DND-41 (cell line): ENCODE measurements at regions not wholly inside any gene's neighbourhood (a gene's known extent, or its start where the extent isn't known, plus 50 kb on each side); places are given as distances from the start of the nearest gene placed in this dataset.

Experiments
- EZH2 ChIP-seq: IDR thresholded peaks from 3 replicates; pipeline ENCODE4 v1.6.1; 2012; ENCODE audit warnings: borderline replicate concordance, low read depth, mild to moderate bottlenecking, moderate library complexity, low read length, inconsistent platforms; ENCODE audit not compliant: severe bottlenecking
- TF ChIP-seq, protein P1 (sequence below): IDR thresholded peaks from 2 replicates; pipeline ENCODE4 v1.5.1; 2012; ENCODE audit warnings: borderline replicate concordance, low read length, moderate library complexity, mild to moderate bottlenecking; ENCODE audit not compliant: poor library complexity, severe bottlenecking; ENCODE audit errors: extremely low read depth

DNA sequence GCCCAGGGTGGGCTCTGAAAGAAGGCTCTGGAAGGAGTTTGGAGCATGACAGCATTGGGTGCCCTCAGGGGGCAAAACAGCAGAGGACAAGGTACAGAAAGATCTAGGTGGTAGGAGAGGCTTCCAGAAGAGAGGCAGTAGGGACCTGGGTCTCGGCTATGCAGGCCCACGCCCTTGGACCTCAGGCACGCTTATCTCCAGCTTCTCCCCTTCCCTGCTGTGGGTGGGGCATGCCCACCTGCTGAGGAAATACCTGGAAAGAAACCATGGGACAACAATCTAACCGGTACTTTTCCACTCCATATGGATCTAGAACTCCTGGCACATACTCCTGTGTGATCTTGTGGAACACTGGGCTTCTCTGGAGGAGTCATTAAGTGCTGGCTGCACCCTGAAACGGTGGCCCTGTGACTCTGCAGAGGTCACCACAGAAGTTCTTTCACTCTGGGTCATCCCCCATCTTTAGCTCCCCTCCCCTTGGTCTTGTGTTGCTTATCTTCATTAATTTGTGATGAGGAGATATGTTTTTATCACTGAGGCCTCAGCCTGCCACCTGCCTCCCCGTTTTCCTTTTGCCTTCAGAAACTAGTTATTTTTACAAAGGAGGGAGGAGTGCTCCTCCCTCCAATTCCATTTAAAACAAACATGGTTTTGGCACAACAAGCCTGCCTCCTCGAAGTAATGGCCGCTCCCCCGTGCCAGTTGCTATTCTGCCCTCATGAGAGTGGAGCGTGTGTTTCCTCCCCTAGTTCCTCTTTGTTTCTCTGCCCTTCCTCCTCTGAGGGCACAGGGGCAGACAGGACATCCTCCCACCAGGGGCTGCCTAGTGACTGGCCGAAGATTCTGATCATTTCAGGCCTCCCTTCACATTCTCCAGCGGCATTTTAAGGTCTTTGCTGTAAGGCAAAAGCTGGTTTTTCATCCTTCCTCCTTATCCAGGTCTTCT, 78.0 kb upstream of the ATP5PO start:
- TF ChIP-seq, protein P1, sequence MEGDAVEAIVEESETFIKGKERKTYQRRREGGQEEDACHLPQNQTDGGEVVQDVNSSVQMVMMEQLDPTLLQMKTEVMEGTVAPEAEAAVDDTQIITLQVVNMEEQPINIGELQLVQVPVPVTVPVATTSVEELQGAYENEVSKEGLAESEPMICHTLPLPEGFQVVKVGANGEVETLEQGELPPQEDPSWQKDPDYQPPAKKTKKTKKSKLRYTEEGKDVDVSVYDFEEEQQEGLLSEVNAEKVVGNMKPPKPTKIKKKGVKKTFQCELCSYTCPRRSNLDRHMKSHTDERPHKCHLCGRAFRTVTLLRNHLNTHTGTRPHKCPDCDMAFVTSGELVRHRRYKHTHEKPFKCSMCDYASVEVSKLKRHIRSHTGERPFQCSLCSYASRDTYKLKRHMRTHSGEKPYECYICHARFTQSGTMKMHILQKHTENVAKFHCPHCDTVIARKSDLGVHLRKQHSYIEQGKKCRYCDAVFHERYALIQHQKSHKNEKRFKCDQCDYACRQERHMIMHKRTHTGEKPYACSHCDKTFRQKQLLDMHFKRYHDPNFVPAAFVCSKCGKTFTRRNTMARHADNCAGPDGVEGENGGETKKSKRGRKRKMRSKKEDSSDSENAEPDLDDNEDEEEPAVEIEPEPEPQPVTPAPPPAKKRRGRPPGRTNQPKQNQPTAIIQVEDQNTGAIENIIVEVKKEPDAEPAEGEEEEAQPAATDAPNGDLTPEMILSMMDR: no peak
- no peak for TF ChIP-seq EZH2
